ENCODE measurements at regions not wholly inside any gene's neighbourhood (a gene's known extent, or its start where the extent isn't known, plus 50 kb on each side); places are given as distances from the start of the nearest gene placed in this dataset.

GRCh38 chr5:74262544-74263207, 377.9 kb downstream of the ENC1 start:
- no peak for DNase-seq (ENCODE audit: low read depth in 2 of 2)
- no peak overlapping the region for H3K4me3 ChIP-seq (replicated peaks in 1 of 2; ENCODE audit: low read depth in 2 of 2, low read length in 2 of 2)
- no peak for TF ChIP-seq CTCF (IDR thresholded peaks at IDR 0.05; ENCODE audit: low read depth, low read length)

- no peak for DNase-seq (ENCODE audit: low read depth in 2 of 2)
- no peak overlapping the region for H3K4me3 ChIP-seq (replicated peaks in 1 of 2; ENCODE audit: low read depth in 2 of 2, low read length in 2 of 2)
- TF ChIP-seq CTCF (IDR thresholded peaks at IDR 0.05; ENCODE audit: low read depth, low read length), result no peak
Measured at GRCh38 chr5:74261866-74262265, 378.7 kb downstream of the ENC1 start.

GRCh38 chr5:74261421-74261820, 379.1 kb downstream of the ENC1 start:
- no peak overlapping the region for H3K4me3 ChIP-seq (replicated peaks in 1 of 2; ENCODE audit: low read depth in 2 of 2, low read length in 2 of 2)
- no peak for DNase-seq (ENCODE audit: low read depth in 2 of 2)
- no peak for TF ChIP-seq CTCF (IDR thresholded peaks at IDR 0.05; ENCODE audit: low read depth, low read length)

GRCh38 chr5:74259572-74259971, 381.0 kb downstream of the ENC1 start:
- H3K4me3 ChIP-seq (replicated peaks in 1 of 2; ENCODE audit: low read depth in 2 of 2, low read length in 2 of 2), result no peak overlapping the region
- DNase-seq (ENCODE audit: low read depth in 2 of 2), result no peak
- no peak for TF ChIP-seq CTCF (IDR thresholded peaks at IDR 0.05; ENCODE audit: low read depth, low read length)

- no peak for TF ChIP-seq CTCF (IDR thresholded peaks at IDR 0.05; ENCODE audit: low read depth, low read length)
- no peak overlapping the region for H3K4me3 ChIP-seq (replicated peaks in 1 of 2; ENCODE audit: low read depth in 2 of 2, low read length in 2 of 2)
- DNase-seq (ENCODE audit: low read depth in 2 of 2), result no peak
Measured at GRCh38 chr5:74258314-74258665, 382.2 kb downstream of the ENC1 start.

GRCh38 chr5:74257645-74258313, 382.7 kb downstream of the ENC1 start:
- no peak for TF ChIP-seq CTCF (IDR thresholded peaks at IDR 0.05; ENCODE audit: low read depth, low read length)
- H3K4me3 ChIP-seq (replicated peaks in 1 of 2; ENCODE audit: low read depth in 2 of 2, low read length in 2 of 2), result no peak overlapping the region
- peak; percentile 61 to 90 for DNase-seq (ENCODE audit: low read depth in 2 of 2)

Data from cardiac fibroblast (primary cell).